ENCODE measurements at regions not wholly inside any gene's neighbourhood (a gene's known extent, or its start where the extent isn't known, plus 50 kb on each side); places are given as distances from the start of the nearest gene placed in this dataset.

DNA sequence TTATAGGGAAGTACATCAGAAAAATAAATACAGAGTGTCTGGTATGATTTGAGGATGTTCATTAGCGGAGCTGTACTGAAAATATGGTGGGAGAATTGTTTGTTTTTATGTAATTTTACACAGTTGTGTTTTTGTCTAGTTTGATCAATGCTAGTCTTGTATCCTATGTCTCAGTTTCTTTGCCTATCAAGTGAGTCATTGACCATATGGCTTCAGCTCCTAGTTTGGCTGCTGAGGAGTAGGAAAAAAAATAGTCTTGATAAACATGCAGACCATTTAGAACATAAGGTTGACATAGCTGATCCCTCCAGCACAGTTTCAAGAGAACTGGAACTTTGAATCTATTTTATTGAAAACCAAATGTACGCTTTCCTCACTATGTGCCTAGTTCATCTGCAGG is 1292.1 kb upstream of the FLRT2 start:
- Histone ChIP-seq H3K4me3 (no peak overlapping the region), H3K36me3 (no peaks in the 10 kb centered on the region), H3K27ac (no peak overlapping the region), H3K9me3 (no peaks in the 10 kb centered on the region), H3K27me3 (replicated peaks; ENCODE audit: insufficient read depth) (no peaks in the 10 kb centered on the region), H3K4me1 (replicated peaks) (no peaks in the 10 kb centered on the region)
- WGBS: 87% methylated on average over 2 of the region's 2 CpGs
- intact Hi-C loops (cut with DNase I): no loop called here
- no peak for TF ChIP-seq POLR2A (IDR thresholded peaks at IDR 0.05)
- TF ChIP-seq, protein P1, sequence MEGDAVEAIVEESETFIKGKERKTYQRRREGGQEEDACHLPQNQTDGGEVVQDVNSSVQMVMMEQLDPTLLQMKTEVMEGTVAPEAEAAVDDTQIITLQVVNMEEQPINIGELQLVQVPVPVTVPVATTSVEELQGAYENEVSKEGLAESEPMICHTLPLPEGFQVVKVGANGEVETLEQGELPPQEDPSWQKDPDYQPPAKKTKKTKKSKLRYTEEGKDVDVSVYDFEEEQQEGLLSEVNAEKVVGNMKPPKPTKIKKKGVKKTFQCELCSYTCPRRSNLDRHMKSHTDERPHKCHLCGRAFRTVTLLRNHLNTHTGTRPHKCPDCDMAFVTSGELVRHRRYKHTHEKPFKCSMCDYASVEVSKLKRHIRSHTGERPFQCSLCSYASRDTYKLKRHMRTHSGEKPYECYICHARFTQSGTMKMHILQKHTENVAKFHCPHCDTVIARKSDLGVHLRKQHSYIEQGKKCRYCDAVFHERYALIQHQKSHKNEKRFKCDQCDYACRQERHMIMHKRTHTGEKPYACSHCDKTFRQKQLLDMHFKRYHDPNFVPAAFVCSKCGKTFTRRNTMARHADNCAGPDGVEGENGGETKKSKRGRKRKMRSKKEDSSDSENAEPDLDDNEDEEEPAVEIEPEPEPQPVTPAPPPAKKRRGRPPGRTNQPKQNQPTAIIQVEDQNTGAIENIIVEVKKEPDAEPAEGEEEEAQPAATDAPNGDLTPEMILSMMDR (IDR thresholded peaks at IDR 0.05): no peak
- no peak for TF ChIP-seq POLR2AphosphoS5 (IDR thresholded peaks at IDR 0.05)
- DNase-seq (ENCODE audit: low spot score): no peak

- intact Hi-C loops (cut with DNase I): no loop called here
These were observed 1282.3 kb upstream of the FLRT2 start for GRCh38 chr14:84247693-84248092.

DNA sequence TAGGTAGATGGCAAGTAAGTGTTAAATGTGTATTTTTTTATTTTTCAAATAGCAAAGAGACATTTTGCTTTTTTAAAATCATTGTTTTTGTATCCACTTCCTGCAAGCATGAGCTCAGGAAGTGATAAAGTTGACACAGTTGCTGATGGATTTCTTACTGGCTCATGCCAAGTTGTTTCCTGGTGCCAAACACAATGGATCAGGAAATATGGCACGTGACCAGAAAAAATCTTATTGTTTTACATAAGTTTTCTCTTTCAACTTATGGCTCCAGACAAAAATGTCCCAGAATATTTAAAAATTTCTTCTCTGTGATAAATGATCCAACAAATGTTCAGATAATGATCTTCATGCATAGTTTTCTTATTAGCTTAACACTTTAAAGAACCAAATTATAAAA is 1279.1 kb upstream of the FLRT2 start:
- Histone ChIP-seq H3K4me1 (replicated peaks) (no peaks in the 10 kb centered on the region), H3K27ac (no peak overlapping the region), H3K27me3 (replicated peaks; ENCODE audit: insufficient read depth) (no peaks in the 10 kb centered on the region), H3K9me3 (no peaks in the 10 kb centered on the region), H3K36me3 (no peaks in the 10 kb centered on the region), H3K4me3 (no peak overlapping the region)
- intact Hi-C loops (cut with DNase I): loop anchor here (10.0 kb wide), 1 partner anchor 1284 kb away; the partner anchor contains the start of gene FLRT2
- no peak for DNase-seq (ENCODE audit: low spot score)
- whole genome bisulfite sequencing: 22% methylated on average over 1 of the region's 1 CpG
- no peak for TF ChIP-seq POLR2A (IDR thresholded peaks at IDR 0.05)

More at GRCh38 chr14:84247693-84248092, 1282.3 kb upstream of the FLRT2 start:
- Histone ChIP-seq H3K27me3 (replicated peaks; ENCODE audit: insufficient read depth) (no peaks in the 10 kb centered on the region), H3K36me3 (no peaks in the 10 kb centered on the region), H3K27ac (no peak overlapping the region), H3K9me3 (no peaks in the 10 kb centered on the region), H3K4me1 (replicated peaks) (no peaks in the 10 kb centered on the region), H3K4me3 (no peak overlapping the region)
- 100% methylated on average over 1 of the region's 1 CpG for WGBS
- TF ChIP-seq POLR2AphosphoS5 (IDR thresholded peaks at IDR 0.05): no peak
- no peak for TF ChIP-seq POLR2A (IDR thresholded peaks at IDR 0.05)
- TF ChIP-seq, protein P1 (IDR thresholded peaks at IDR 0.05): no peak
- no peak for DNase-seq (ENCODE audit: low spot score)

DNA sequence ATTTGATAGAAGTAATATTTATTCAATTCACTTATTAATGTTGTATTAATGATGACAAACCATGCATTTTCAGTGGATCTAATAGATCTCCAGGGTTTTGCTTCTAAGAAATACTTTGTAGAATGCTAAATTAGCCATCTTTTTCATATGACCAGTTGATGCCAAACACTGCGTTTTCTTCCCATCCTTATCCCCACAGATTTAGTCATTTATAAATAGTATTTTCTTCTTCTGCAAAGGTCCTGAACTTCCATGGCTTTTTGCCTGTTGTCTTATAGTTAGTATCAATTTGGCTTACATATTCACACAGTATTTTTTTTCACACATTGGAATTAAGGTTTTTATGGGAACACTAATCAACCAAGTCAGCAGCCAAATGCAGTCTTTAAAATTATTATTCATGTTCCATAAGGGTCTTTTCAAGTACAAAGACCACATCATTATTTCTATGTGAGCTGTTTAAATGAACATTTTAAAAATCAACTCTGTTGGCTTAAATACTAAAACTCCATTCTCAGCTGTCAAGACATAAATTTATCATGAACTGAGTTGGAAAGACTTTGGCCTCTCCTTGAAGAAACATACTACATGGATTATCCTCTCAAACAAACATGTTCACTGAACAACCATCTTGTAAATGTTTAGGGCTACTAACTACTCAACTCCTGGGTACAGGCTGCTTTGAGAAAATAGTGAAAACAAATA is 1278.4 kb upstream of the FLRT2 start:
- Histone ChIP-seq H3K36me3 (no peaks in the 10 kb centered on the region), H3K9me3 (no peaks in the 10 kb centered on the region), H3K4me1 (replicated peaks) (no peaks in the 10 kb centered on the region), H3K4me3 (no peak overlapping the region), H3K27me3 (replicated peaks; ENCODE audit: insufficient read depth) (no peaks in the 10 kb centered on the region), H3K27ac (no peak overlapping the region)
- DNase-seq (ENCODE audit: low spot score): no peak
- intact Hi-C loops (cut with DNase I): loop anchor here (10.0 kb wide), 1 partner anchor 1283 kb away; the partner anchor contains the start of gene FLRT2
- TF ChIP-seq, protein P1 (IDR thresholded peaks at IDR 0.05): no peak
- TF ChIP-seq POLR2A (IDR thresholded peaks at IDR 0.05) (no peak), POLR2AphosphoS5 (IDR thresholded peaks at IDR 0.05) (no peak)
- 44% methylated on average over 1 of the region's 1 CpG for WGBS

DNA sequence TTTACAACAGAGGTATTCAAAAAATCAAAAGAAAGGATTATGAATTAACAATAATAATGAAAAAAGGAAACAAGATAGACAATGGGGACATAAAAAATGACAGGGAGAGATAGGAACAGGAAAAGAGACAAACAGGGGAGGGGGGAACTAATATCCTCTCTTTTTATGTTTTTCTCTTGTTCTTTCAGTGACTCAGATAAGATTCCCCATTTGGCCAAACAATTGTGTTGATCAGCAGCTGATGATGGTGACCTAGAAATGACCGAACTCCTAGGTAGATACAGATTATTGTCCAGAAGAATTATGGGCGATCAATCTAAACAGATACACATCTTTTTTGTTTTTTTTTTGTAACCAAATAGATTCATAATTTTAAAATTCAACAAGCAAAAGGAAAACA is 1277.2 kb upstream of the FLRT2 start:
- intact Hi-C loops (cut with DNase I): loop anchor here (10.0 kb wide), 1 partner anchor 1282 kb away; the partner anchor contains the start of gene FLRT2
- Histone ChIP-seq H3K4me1 (replicated peaks) (no peaks in the 10 kb centered on the region), H3K4me3 (no peak overlapping the region), H3K27me3 (replicated peaks; ENCODE audit: insufficient read depth) (no peaks in the 10 kb centered on the region), H3K9me3 (no peaks in the 10 kb centered on the region), H3K36me3 (no peaks in the 10 kb centered on the region), H3K27ac (no peak overlapping the region)
- TF ChIP-seq POLR2A (IDR thresholded peaks at IDR 0.05): no peak
- TF ChIP-seq, protein P1 (IDR thresholded peaks at IDR 0.05): no peak
- no peak for TF ChIP-seq POLR2AphosphoS5 (IDR thresholded peaks at IDR 0.05)
- 98% methylated on average over 2 of the region's 2 CpGs for WGBS
- no peak for DNase-seq (ENCODE audit: low spot score)

All from prostate gland (tissue), 2 donors.